ENCODE measurements at regions not wholly inside any gene's neighbourhood (a gene's known extent, or its start where the extent isn't known, plus 50 kb on each side); places are given as distances from the start of the nearest gene placed in this dataset.
"Not testable (repeated sequence)": the region's sequence is repeated elsewhere in the genome, so short reads cannot be mapped to it uniquely, and the experiment has no call there.

DNA sequence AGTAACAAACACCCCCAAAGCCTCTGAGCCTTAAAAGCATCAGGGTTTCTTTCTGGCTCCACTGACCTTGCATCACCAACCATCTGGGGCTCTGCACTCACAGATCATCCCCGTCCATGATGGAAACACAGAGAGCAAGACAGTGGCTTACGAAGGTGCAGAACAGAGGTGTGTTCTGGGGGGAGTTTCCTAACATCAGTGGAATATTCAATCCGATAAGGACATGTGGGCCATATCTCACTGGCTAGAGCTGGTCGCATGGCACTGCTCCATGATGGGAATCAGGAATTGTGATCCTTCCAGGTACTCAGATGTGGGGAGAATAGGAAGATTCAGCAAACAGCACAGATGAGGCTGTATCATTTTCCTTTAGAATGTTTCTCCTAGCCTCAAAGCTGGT, 457.2 kb downstream of the IRS2 start:
- ChIA-PET CTCF (ENCODE audit: partially characterized antibody) (no interaction called here), POLR2A (ENCODE audit: partially characterized antibody) (no interaction called here)
- intact Hi-C loops (cut with micrococcal nuclease), result no loop called here
- H3K9me3 ChIP-seq (ENCODE audit: control insufficient read depth in 1 of 2, low read length in 2 of 2), result no peaks in the 10 kb centered on the region
- H3K9me3 Mint-ChIP-seq, result no peaks in the 10 kb centered on the region
- H3K27ac ChIP-seq (ENCODE audit: low read depth, low read length), result no peak overlapping the region
- DNase-seq, result no peak
- no peak overlapping the region for H3K4me3 Mint-ChIP-seq
- no peaks in the 10 kb centered on the region for H3K36me3 ChIP-seq (ENCODE audit: insufficient read depth, low read length)
- no peak overlapping the region for H3K4me3 ChIP-seq (ENCODE audit: low read length in 2 of 2)
- no peaks in the 10 kb centered on the region for H3K4me1 ChIP-seq (ENCODE audit: insufficient read depth, low read length)
- H3K27me3 ChIP-seq (ENCODE audit: insufficient read depth, low read length), result no peaks in the 10 kb centered on the region
- H3K27me3 Mint-ChIP-seq, result peaks cover 0 to 7% of the 10 kb centered on the region in 2 donors
- H3K36me3 Mint-ChIP-seq, result no peaks in the 10 kb centered on the region
- no peaks in the 10 kb centered on the region for H3K4me1 Mint-ChIP-seq
- H3K27ac Mint-ChIP-seq, result no peak overlapping the region

DNA sequence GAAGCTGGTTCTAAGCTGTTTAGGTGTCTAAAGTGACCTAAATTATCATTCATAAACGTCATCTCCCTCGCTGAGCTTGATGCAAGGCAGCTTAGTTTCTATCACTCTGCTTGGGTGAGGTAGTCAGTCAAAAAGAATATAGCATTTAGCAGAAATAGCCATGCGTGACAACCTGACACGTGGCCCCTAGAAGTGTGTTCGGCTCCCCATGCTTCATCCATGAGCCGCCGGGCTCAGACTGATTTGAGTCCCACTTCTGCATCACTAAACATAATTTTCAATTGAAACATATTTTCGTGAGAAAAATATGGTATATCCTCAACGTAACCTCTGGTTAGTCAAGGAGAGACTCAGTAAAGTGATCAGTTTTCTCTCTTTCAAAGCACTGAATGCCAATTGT, 459.8 kb downstream of the IRS2 start:
- Histone ChIP-seq H3K36me3 (ENCODE audit: insufficient read depth, low read length) (no peaks in the 10 kb centered on the region), H3K4me3 (ENCODE audit: low read length in 2 of 2) (no peak overlapping the region), H3K27ac (ENCODE audit: low read depth, low read length) (no peak overlapping the region), H3K27me3 (ENCODE audit: insufficient read depth, low read length) (no peaks in the 10 kb centered on the region), H3K9me3 (ENCODE audit: control insufficient read depth in 1 of 2, low read length in 2 of 2) (no peaks in the 10 kb centered on the region), H3K4me1 (ENCODE audit: insufficient read depth, low read length) (no peaks in the 10 kb centered on the region)
- H3K4me3 Mint-ChIP-seq, result no peak overlapping the region
- H3K4me1 Mint-ChIP-seq, result no peaks in the 10 kb centered on the region
- intact Hi-C loops (cut with micrococcal nuclease), result no loop called here
- DNase-seq, result no peak
- no peaks in the 10 kb centered on the region for H3K27me3 Mint-ChIP-seq
- H3K9me3 Mint-ChIP-seq, result no peaks in the 10 kb centered on the region
- POLR2A ChIA-PET (ENCODE audit: partially characterized antibody), result no interaction called here
- no peak overlapping the region for H3K27ac Mint-ChIP-seq
- H3K36me3 Mint-ChIP-seq, result no peaks in the 10 kb centered on the region
- CTCF ChIA-PET (ENCODE audit: partially characterized antibody), result no interaction called here

DNA sequence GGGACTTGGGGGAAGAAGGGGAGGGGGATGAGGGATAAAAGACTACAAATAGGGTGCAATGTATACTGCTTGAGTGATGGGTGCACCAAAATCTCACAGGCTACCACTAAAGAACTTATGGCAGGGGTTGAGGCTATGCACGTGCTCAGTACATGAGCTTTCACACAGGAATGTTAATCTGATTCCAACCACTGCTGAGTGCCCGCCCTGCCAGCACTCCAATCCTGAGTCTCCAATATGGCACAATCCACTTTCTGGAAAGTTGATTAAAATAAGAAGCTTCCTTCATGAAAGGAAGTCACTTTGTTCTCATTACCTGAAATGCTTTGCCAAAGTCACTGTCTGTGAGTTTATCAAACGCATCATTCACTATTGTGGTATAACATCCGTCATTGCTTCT, 463.0 kb downstream of the IRS2 start:
- Mint-ChIP-seq H3K36me3 (no peaks in the 10 kb centered on the region), H3K9me3 (no peaks in the 10 kb centered on the region), H3K27me3 (peaks cover 0 to 6% of the 10 kb centered on the region in 2 donors), H3K4me1 (no peaks in the 10 kb centered on the region), H3K27ac (no peak overlapping the region), H3K4me3 (no peak overlapping the region)
- Histone ChIP-seq H3K36me3 (ENCODE audit: insufficient read depth, low read length) (no peaks in the 10 kb centered on the region), H3K4me1 (ENCODE audit: insufficient read depth, low read length) (no peaks in the 10 kb centered on the region), H3K9me3 (ENCODE audit: control insufficient read depth in 1 of 2, low read length in 2 of 2) (no peaks in the 10 kb centered on the region), H3K27me3 (ENCODE audit: insufficient read depth, low read length) (no peaks in the 10 kb centered on the region), H3K4me3 (ENCODE audit: low read length in 2 of 2) (no peak overlapping the region), H3K27ac (ENCODE audit: low read depth, low read length) (no peak overlapping the region)
- POLR2A ChIA-PET (ENCODE audit: partially characterized antibody), result no interaction called here
- intact Hi-C loops (cut with micrococcal nuclease), result no loop called here
- no peak for DNase-seq
- CTCF ChIA-PET (ENCODE audit: partially characterized antibody), result interaction anchor here (0.5 kb wide), 1 partner anchor 363 kb away, joined by 3 read pairs; no protein-coding TSS in a partner anchor

DNA sequence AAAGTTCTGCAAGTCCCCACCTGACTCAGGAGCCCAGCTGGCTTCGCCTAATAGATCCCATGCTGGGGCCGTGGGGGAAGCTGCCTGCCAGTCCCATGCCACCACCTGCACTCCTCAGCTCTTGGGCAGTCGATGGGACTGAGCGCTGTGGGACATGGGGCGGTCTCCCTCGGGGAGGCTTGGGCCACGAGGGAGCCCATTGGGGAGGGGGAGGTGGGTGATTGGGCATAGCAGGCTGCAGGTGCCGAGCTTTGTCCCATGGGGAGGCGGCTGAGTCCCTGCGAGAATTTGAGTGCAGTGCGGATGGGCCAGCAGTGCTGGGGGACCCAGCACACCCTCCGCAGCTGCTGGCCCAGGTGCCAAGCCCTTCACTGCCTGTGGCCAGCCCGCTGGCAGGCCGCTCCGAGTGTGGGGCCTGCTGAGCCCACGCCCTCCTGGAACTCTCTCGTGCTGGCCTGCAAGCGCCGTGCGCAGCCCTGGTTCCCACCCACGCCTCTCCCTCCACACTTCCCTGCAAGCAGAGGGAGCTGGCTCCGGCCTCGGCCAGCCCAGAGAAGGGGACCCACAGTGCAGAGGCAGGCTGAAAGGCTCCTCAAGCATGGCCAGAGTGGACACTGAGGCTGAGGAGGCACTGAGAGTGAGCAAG, 467.3 kb downstream of the IRS2 start:
- peaks cover 0 to 2% (median 0%) of the 10 kb centered on the region in 8 donors for H3K9me3 Mint-ChIP-seq
- no peaks in the 10 kb centered on the region for H3K27me3 ChIP-seq (ENCODE audit: insufficient read depth, low read length)
- no peak overlapping the region for H3K4me3 ChIP-seq (ENCODE audit: low read length in 2 of 2)
- no peaks in the 10 kb centered on the region for H3K9me3 ChIP-seq (ENCODE audit: control insufficient read depth in 1 of 2, low read length in 2 of 2)
- H3K27me3 Mint-ChIP-seq, result peaks cover 5 to 10% of the 10 kb centered on the region in 2 donors
- H3K36me3 ChIP-seq (ENCODE audit: insufficient read depth, low read length), result no peaks in the 10 kb centered on the region
- no peaks in the 10 kb centered on the region for H3K4me1 Mint-ChIP-seq
- ChIA-PET CTCF (ENCODE audit: partially characterized antibody) (no interaction called here), POLR2A (ENCODE audit: partially characterized antibody) (no interaction called here)
- intact Hi-C loops (cut with micrococcal nuclease), result no loop called here
- H3K4me1 ChIP-seq (ENCODE audit: insufficient read depth, low read length), result no peaks in the 10 kb centered on the region
- H3K36me3 Mint-ChIP-seq, result no peaks in the 10 kb centered on the region
- H3K27ac Mint-ChIP-seq, result peak overlapping the region in 1 of 7 donors; percentile 30
- no peak for DNase-seq
- H3K4me3 Mint-ChIP-seq, result no peak overlapping the region
- no peak overlapping the region for H3K27ac ChIP-seq (ENCODE audit: low read depth, low read length)

DNA sequence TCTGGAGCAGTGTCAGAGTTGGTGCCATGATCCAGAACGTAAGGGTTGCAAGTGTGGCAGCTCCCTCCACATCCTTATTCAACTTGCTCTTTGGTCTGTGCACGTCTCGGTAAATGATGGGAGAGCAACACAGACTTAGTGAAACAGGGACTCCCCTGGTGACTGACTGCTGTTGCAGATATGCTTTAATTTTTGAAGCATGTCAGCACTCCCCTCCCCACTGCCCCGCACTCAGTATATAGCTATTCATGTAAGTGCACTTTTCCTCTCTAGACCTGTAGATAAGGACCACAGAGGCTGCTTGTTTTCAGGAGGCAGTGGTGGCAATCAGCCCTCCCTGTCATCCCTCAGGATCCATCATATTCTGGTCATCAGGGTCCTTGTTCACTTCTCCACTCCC, 470.9 kb downstream of the IRS2 start:
- Histone ChIP-seq H3K27me3 (ENCODE audit: insufficient read depth, low read length) (no peaks in the 10 kb centered on the region), H3K36me3 (ENCODE audit: insufficient read depth, low read length) (no peaks in the 10 kb centered on the region), H3K9me3 (ENCODE audit: control insufficient read depth in 1 of 2, low read length in 2 of 2) (no peaks in the 10 kb centered on the region), H3K4me3 (ENCODE audit: low read length in 2 of 2) (no peak overlapping the region), H3K4me1 (ENCODE audit: insufficient read depth, low read length) (no peaks in the 10 kb centered on the region), H3K27ac (ENCODE audit: low read depth, low read length) (no peak overlapping the region)
- no peaks in the 10 kb centered on the region for H3K36me3 Mint-ChIP-seq
- H3K9me3 Mint-ChIP-seq, result peaks cover 0 to 4% (median 0%) of the 10 kb centered on the region in 8 donors
- DNase-seq, result no peak
- CTCF ChIA-PET (ENCODE audit: partially characterized antibody), result no interaction called here
- no peaks in the 10 kb centered on the region for H3K4me1 Mint-ChIP-seq
- H3K27me3 Mint-ChIP-seq, result peaks cover 5 to 10% of the 10 kb centered on the region in 2 donors
- intact Hi-C loops (cut with micrococcal nuclease), result no loop called here
- no peak overlapping the region for H3K27ac Mint-ChIP-seq
- H3K4me3 Mint-ChIP-seq, result no peak overlapping the region
- POLR2A ChIA-PET (ENCODE audit: partially characterized antibody), result no interaction called here

DNA sequence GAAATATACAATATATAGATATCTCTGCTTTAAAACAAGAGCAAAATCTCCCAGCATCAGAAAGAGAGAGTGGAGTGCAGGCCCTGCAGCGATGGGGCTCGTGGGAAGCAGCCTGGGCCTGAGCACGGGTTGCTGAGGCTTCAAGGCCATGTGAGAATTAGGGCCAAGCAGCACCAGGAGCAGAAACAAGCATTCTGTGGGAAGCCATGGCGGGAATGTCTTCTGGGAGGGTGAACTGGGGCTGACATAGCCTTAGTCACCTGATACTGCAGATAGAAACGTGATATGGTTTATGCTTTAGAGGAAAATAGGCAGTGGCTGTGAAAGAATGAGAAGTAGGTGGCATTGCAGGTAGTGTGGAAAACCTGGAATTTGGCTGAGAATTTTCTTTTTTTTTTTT, 472.3 kb downstream of the IRS2 start:
- H3K27ac Mint-ChIP-seq, result peak overlapping the region in 1 of 7 donors; percentile 63
- POLR2A ChIA-PET (ENCODE audit: partially characterized antibody), result no interaction called here
- CTCF ChIA-PET (ENCODE audit: partially characterized antibody), result no interaction called here
- peaks cover 0 to 4% (median 0%) of the 10 kb centered on the region in 8 donors for H3K9me3 Mint-ChIP-seq
- Histone ChIP-seq H3K27ac (ENCODE audit: low read depth, low read length) (no peak overlapping the region), H3K36me3 (ENCODE audit: insufficient read depth, low read length) (no peaks in the 10 kb centered on the region), H3K27me3 (ENCODE audit: insufficient read depth, low read length) (no peaks in the 10 kb centered on the region), H3K4me3 (ENCODE audit: low read length in 2 of 2) (no peak overlapping the region), H3K9me3 (ENCODE audit: control insufficient read depth in 1 of 2, low read length in 2 of 2) (no peaks in the 10 kb centered on the region), H3K4me1 (ENCODE audit: insufficient read depth, low read length) (no peaks in the 10 kb centered on the region)
- DNase-seq, result no peak
- peaks cover 4 to 5% of the 10 kb centered on the region in 2 donors for H3K27me3 Mint-ChIP-seq
- H3K4me3 Mint-ChIP-seq, result no peak overlapping the region
- intact Hi-C loops (cut with micrococcal nuclease), result no loop called here
- H3K36me3 Mint-ChIP-seq, result no peaks in the 10 kb centered on the region
- no peaks in the 10 kb centered on the region for H3K4me1 Mint-ChIP-seq

DNA sequence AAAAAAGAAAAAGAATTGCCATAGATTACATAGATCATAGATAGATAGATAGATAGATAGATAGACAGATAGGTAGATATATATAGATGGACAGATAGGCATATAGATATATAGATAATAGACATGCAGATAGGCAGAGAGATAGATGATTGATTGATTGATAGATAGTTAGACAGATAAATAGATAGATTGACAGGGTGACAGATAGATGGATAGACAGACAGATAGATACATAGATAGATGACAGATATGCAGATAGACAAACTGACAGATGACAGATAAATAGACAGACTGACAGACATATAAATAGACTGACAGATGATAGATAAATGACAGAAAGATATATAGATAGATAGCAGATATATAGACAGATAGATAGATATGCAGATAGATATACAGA, 474.0 kb downstream of the IRS2 start:
- no peak overlapping the region for H3K27ac ChIP-seq (ENCODE audit: low read depth, low read length)
- Mint-ChIP-seq H3K36me3 (no peaks in the 10 kb centered on the region), H3K27ac (no peak overlapping the region), H3K4me3 (no peak overlapping the region), H3K4me1 (no peaks in the 10 kb centered on the region), H3K9me3 (peaks cover 0 to 3% (median 0%) of the 10 kb centered on the region in 8 donors), H3K27me3 (peaks cover 5% of the 10 kb centered on the region in 2 donors)
- CTCF ChIA-PET (ENCODE audit: partially characterized antibody), result no interaction called here
- H3K27me3 ChIP-seq (ENCODE audit: insufficient read depth, low read length), result no peaks in the 10 kb centered on the region
- POLR2A ChIA-PET (ENCODE audit: partially characterized antibody), result no interaction called here
- H3K9me3 ChIP-seq (ENCODE audit: control insufficient read depth in 1 of 2, low read length in 2 of 2), result no peaks in the 10 kb centered on the region
- H3K4me1 ChIP-seq (ENCODE audit: insufficient read depth, low read length), result no peaks in the 10 kb centered on the region
- DNase-seq, result no peak
- intact Hi-C loops (cut with micrococcal nuclease), result no loop called here
- H3K36me3 ChIP-seq (ENCODE audit: insufficient read depth, low read length), result no peaks in the 10 kb centered on the region
- no peak overlapping the region for H3K4me3 ChIP-seq (ENCODE audit: low read length in 2 of 2)

DNA sequence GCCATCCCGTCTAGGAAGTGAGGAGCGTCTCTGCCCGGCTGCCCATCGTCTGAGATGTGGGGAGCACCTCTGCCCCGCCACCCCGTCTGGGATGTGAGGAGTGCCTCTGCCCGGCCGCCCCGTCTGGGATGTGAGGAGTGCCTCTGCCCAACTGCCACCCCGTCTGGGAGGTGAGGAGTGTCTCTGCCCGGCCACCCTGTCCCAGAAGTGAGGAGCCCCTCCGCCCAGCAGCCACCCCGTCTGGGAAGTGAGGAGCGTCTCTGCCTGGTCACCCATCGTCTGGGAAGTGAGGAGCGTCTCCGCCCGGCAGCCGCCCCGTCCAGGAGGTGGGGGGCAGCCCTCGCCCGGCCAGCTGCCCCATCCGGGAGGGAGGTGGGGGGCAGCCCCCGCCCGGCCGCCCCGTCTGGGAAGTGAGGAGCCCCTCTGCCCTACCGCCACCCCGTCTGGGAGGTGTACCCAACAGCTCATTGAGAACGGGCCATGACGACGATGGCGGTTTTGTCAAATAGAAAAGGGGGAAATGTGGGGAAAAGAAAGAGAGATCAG, 474.9 kb downstream of the IRS2 start:
- DNase-seq; H3K9me3 ChIP-seq (ENCODE audit: control insufficient read depth in 1 of 2, low read length in 2 of 2); H3K9me3 Mint-ChIP-seq; H3K27me3 ChIP-seq (ENCODE audit: insufficient read depth, low read length); H3K36me3 Mint-ChIP-seq; intact Hi-C loops (cut with micrococcal nuclease); H3K4me1 ChIP-seq (ENCODE audit: insufficient read depth, low read length); H3K4me3 Mint-ChIP-seq; H3K36me3 ChIP-seq (ENCODE audit: insufficient read depth, low read length); CTCF ChIA-PET (ENCODE audit: partially characterized antibody); POLR2A ChIA-PET (ENCODE audit: partially characterized antibody); H3K27me3 Mint-ChIP-seq; H3K27ac Mint-ChIP-seq; H3K27ac ChIP-seq (ENCODE audit: low read depth, low read length); H3K4me1 Mint-ChIP-seq; H3K4me3 ChIP-seq (ENCODE audit: low read length in 2 of 2): not testable (repeated sequence)

Data from CD4-positive, alpha-beta memory T cell (primary cell).